ENCODE measurements at regions not wholly inside any gene's neighbourhood (a gene's known extent, or its start where the extent isn't known, plus 50 kb on each side); places are given as distances from the start of the nearest gene placed in this dataset.

GRCh38 chr2:83196225-83196624 lies 1262.9 kb downstream of the SUCLG1 start:
- TF ChIP-seq EZH2 (IDR thresholded peaks at IDR 0.05; ENCODE audit: low read length) (no peak), CTCF (optimal IDR thresholded peaks at IDR 0.05 in 1 of 3, IDR thresholded peaks at IDR 0.05 in 1 of 3, conservative IDR thresholded peaks at IDR 0.05 in 1 of 3; ENCODE audit: extremely low read depth in 1 of 3, insufficient read depth in 2 of 3, low read length in 3 of 3) (peak in 2 of 3 experiments; percentile 30 to 44)
